ENCODE measurements at regions not wholly inside any gene's neighbourhood (a gene's known extent, or its start where the extent isn't known, plus 50 kb on each side); places are given as distances from the start of the nearest gene placed in this dataset.

- no peak for TF ChIP-seq POLR2A (IDR thresholded peaks at IDR 0.05; ENCODE audit: low read depth, low read length)
- no peak for TF ChIP-seq POLR2AphosphoS5 (IDR thresholded peaks at IDR 0.05; ENCODE audit: low read depth, low read length)
- no peak for TF ChIP-seq TAF1 (IDR thresholded peaks at IDR 0.05; ENCODE audit: low read depth, low read length)
Observed at GRCh38 chr13:103634066-103634465, 567.8 kb upstream of the SLC10A2 start.

Data from GM12891 (cell line).